ENCODE measurements at regions not wholly inside any gene's neighbourhood (a gene's known extent, or its start where the extent isn't known, plus 50 kb on each side); places are given as distances from the start of the nearest gene placed in this dataset.

DNA sequence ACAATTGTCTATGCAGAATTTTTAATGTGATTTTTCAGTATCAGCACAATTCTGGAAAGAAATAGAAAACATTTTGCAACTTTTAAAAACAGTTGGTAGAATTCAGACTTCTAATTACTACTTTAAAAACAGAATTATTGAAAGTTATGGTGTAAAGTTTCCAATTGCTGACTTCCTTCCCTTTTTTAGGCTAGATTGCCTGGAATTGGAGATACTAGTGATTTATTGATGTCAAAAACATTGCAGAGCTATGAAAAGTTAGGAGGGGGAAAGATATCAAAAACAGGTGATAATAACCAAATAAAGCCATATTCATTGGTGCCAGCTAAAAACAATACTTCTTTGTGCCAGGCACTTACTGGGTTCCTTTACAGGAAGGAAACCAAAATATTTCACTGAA is 485.5 kb downstream of the TMEM135 start:
- TF ChIP-seq, protein P1, sequence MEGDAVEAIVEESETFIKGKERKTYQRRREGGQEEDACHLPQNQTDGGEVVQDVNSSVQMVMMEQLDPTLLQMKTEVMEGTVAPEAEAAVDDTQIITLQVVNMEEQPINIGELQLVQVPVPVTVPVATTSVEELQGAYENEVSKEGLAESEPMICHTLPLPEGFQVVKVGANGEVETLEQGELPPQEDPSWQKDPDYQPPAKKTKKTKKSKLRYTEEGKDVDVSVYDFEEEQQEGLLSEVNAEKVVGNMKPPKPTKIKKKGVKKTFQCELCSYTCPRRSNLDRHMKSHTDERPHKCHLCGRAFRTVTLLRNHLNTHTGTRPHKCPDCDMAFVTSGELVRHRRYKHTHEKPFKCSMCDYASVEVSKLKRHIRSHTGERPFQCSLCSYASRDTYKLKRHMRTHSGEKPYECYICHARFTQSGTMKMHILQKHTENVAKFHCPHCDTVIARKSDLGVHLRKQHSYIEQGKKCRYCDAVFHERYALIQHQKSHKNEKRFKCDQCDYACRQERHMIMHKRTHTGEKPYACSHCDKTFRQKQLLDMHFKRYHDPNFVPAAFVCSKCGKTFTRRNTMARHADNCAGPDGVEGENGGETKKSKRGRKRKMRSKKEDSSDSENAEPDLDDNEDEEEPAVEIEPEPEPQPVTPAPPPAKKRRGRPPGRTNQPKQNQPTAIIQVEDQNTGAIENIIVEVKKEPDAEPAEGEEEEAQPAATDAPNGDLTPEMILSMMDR (conservative IDR thresholded peaks at IDR 0.05; ENCODE audit: low read depth in 2 of 2): no peak
- TF ChIP-seq EZH2 (IDR thresholded peaks at IDR 0.05; ENCODE audit: low read depth, unreplicated experiment) (no peak), EZH2phosphoT487 (IDR thresholded peaks at IDR 0.05; ENCODE audit: unreplicated experiment) (no peak), POLR2AphosphoS5 (IDR thresholded peaks at IDR 0.05; ENCODE audit: low read depth) (no peak), ZNF331 (CRISPR knock-in tag; IDR thresholded peaks at IDR 0.05; ENCODE audit: low read depth) (no peak), CREB1 (CRISPR knock-in tag; IDR thresholded peaks at IDR 0.05; ENCODE audit: low read depth) (no peak)
- TF ChIP-seq, protein P2, sequence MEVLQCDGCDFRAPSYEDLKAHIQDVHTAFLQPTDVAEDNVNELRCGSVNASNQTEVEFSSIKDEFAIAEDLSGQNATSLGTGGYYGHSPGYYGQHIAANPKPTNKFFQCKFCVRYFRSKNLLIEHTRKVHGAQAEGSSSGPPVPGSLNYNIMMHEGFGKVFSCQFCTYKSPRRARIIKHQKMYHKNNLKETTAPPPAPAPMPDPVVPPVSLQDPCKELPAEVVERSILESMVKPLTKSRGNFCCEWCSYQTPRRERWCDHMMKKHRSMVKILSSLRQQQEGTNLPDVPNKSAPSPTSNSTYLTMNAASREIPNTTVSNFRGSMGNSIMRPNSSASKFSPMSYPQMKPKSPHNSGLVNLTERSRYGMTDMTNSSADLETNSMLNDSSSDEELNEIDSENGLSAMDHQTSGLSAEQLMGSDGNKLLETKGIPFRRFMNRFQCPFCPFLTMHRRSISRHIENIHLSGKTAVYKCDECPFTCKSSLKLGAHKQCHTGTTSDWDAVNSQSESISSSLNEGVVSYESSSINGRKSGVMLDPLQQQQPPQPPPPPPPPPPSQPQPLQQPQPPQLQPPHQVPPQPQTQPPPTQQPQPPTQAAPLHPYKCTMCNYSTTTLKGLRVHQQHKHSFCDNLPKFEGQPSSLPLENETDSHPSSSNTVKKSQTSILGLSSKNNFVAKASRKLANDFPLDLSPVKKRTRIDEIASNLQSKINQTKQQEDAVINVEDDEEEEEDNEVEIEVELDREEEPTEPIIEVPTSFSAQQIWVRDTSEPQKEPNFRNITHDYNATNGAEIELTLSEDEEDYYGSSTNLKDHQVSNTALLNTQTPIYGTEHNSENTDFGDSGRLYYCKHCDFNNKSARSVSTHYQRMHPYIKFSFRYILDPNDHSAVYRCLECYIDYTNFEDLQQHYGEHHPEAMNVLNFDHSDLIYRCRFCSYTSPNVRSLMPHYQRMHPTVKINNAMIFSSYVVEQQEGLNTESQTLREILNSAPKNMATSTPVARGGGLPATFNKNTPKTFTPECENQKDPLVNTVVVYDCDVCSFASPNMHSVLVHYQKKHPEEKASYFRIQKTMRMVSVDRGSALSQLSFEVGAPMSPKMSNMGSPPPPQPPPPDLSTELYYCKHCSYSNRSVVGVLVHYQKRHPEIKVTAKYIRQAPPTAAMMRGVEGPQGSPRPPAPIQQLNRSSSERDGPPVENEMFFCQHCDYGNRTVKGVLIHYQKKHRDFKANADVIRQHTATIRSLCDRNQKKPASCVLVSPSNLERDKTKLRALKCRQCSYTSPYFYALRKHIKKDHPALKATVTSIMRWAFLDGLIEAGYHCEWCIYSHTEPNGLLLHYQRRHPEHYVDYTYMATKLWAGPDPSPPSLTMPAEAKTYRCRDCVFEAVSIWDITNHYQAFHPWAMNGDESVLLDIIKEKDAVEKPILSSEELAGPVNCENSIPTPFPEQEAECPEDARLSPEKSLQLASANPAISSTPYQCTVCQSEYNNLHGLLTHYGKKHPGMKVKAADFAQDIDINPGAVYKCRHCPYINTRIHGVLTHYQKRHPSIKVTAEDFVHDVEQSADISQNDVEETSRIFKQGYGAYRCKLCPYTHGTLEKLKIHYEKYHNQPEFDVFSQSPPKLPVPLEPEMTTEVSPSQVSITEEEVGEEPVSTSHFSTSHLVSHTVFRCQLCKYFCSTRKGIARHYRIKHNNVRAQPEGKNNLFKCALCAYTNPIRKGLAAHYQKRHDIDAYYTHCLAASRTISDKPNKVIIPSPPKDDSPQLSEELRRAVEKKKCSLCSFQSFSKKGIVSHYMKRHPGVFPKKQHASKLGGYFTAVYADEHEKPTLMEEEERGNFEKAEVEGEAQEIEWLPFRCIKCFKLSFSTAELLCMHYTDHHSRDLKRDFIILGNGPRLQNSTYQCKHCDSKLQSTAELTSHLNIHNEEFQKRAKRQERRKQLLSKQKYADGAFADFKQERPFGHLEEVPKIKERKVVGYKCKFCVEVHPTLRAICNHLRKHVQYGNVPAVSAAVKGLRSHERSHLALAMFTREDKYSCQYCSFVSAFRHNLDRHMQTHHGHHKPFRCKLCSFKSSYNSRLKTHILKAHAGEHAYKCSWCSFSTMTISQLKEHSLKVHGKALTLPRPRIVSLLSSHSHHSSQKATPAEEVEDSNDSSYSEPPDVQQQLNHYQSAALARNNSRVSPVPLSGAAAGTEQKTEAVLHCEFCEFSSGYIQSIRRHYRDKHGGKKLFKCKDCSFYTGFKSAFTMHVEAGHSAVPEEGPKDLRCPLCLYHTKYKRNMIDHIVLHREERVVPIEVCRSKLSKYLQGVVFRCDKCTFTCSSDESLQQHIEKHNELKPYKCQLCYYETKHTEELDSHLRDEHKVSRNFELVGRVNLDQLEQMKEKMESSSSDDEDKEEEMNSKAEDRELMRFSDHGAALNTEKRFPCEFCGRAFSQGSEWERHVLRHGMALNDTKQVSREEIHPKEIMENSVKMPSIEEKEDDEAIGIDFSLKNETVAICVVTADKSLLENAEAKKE (CRISPR knock-in tag; IDR thresholded peaks at IDR 0.05): no peak
- TF ChIP-seq, protein P3, sequence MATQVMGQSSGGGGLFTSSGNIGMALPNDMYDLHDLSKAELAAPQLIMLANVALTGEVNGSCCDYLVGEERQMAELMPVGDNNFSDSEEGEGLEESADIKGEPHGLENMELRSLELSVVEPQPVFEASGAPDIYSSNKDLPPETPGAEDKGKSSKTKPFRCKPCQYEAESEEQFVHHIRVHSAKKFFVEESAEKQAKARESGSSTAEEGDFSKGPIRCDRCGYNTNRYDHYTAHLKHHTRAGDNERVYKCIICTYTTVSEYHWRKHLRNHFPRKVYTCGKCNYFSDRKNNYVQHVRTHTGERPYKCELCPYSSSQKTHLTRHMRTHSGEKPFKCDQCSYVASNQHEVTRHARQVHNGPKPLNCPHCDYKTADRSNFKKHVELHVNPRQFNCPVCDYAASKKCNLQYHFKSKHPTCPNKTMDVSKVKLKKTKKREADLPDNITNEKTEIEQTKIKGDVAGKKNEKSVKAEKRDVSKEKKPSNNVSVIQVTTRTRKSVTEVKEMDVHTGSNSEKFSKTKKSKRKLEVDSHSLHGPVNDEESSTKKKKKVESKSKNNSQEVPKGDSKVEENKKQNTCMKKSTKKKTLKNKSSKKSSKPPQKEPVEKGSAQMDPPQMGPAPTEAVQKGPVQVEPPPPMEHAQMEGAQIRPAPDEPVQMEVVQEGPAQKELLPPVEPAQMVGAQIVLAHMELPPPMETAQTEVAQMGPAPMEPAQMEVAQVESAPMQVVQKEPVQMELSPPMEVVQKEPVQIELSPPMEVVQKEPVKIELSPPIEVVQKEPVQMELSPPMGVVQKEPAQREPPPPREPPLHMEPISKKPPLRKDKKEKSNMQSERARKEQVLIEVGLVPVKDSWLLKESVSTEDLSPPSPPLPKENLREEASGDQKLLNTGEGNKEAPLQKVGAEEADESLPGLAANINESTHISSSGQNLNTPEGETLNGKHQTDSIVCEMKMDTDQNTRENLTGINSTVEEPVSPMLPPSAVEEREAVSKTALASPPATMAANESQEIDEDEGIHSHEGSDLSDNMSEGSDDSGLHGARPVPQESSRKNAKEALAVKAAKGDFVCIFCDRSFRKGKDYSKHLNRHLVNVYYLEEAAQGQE (IDR thresholded peaks at IDR 0.05; ENCODE audit: unreplicated experiment): no peak
- TF ChIP-seq, protein P4, sequence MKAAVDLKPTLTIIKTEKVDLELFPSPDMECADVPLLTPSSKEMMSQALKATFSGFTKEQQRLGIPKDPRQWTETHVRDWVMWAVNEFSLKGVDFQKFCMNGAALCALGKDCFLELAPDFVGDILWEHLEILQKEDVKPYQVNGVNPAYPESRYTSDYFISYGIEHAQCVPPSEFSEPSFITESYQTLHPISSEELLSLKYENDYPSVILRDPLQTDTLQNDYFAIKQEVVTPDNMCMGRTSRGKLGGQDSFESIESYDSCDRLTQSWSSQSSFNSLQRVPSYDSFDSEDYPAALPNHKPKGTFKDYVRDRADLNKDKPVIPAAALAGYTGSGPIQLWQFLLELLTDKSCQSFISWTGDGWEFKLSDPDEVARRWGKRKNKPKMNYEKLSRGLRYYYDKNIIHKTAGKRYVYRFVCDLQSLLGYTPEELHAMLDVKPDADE (IDR thresholded peaks at IDR 0.05): no peak

Measured in GM23338 (cell line).